HL-60 (cell line): ENCODE measurements at regions not wholly inside any gene's neighbourhood (a gene's known extent, or its start where the extent isn't known, plus 50 kb on each side); places are given as distances from the start of the nearest gene placed in this dataset.

Experiments used
- DNase-seq, 2 experiments: peaks; one replicate each; pipeline ENCODE4 v3.0.0-alpha.2; 2010 to 2020; ENCODE audit warnings: low read depth in 1 of 2, low spot score in 1 of 2
- H3K27ac ChIP-seq: fragments of 250-450 bp; sonication (Bioruptor Pico); replicated peaks from 2 replicates; pipeline ENCODE4 v1.5.1; 2020; ENCODE audit warnings: mild to moderate bottlenecking, moderate library complexity
- H3K27me3 ChIP-seq: fragments of 250-450 bp; sonication (Bioruptor Pico); 2 replicates; pipeline ENCODE4 v1.5.1; 2021; ENCODE audit warnings: mild to moderate bottlenecking, moderate library complexity; ENCODE audit not compliant: insufficient read depth, poor library complexity, severe bottlenecking
- H3K4me3 ChIP-seq: replicated peaks from 2 replicates; pipeline ENCODE4 v1.5.1; 2011; ENCODE audit warnings: mild to moderate bottlenecking, control low read depth, low read length; ENCODE audit not compliant: insufficient read depth
- CTCF ChIP-seq: IDR thresholded peaks from one replicate; pipeline ENCODE4 v1.5.1; 2011; ENCODE audit warnings: low read length, control low read depth, inconsistent platforms; ENCODE audit not compliant: insufficient read depth
- GABPA ChIP-seq: IDR thresholded peaks from 2 replicates; pipeline ENCODE4 v1.6.1; 2012; ENCODE audit warnings: low read depth
- POLR2AphosphoS5 ChIP-seq: IDR thresholded peaks from 2 replicates; pipeline ENCODE4 v1.6.1; 2012; ENCODE audit warnings: low read depth
- SPI1 ChIP-seq: IDR thresholded peaks from 2 replicates; pipeline ENCODE4 v1.6.1; 2012; ENCODE audit warnings: low read depth, mild to moderate bottlenecking, borderline replicate concordance
- TF ChIP-seq, protein P1 (sequence below): IDR thresholded peaks from 2 replicates; pipeline ENCODE4 v1.6.1; 2012; ENCODE audit warnings: low read depth; ENCODE audit not compliant: insufficient replicate concordance

- TF ChIP-seq SPI1 (no peak), POLR2AphosphoS5 (no peak), CTCF (no peak), GABPA (no peak)
- TF ChIP-seq, protein P1, sequence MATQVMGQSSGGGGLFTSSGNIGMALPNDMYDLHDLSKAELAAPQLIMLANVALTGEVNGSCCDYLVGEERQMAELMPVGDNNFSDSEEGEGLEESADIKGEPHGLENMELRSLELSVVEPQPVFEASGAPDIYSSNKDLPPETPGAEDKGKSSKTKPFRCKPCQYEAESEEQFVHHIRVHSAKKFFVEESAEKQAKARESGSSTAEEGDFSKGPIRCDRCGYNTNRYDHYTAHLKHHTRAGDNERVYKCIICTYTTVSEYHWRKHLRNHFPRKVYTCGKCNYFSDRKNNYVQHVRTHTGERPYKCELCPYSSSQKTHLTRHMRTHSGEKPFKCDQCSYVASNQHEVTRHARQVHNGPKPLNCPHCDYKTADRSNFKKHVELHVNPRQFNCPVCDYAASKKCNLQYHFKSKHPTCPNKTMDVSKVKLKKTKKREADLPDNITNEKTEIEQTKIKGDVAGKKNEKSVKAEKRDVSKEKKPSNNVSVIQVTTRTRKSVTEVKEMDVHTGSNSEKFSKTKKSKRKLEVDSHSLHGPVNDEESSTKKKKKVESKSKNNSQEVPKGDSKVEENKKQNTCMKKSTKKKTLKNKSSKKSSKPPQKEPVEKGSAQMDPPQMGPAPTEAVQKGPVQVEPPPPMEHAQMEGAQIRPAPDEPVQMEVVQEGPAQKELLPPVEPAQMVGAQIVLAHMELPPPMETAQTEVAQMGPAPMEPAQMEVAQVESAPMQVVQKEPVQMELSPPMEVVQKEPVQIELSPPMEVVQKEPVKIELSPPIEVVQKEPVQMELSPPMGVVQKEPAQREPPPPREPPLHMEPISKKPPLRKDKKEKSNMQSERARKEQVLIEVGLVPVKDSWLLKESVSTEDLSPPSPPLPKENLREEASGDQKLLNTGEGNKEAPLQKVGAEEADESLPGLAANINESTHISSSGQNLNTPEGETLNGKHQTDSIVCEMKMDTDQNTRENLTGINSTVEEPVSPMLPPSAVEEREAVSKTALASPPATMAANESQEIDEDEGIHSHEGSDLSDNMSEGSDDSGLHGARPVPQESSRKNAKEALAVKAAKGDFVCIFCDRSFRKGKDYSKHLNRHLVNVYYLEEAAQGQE = no peak
- peak in 1 of 2 experiments; percentile 33 for DNase-seq
These were observed 106.1 kb downstream of the PBDC1 start for GRCh38 chrX:76279007-76279406.

More at GRCh38 chrX:76279007-76279406, 106.1 kb downstream of the PBDC1 start:
- Histone ChIP-seq H3K4me3 (no peak overlapping the region), H3K27ac (no peak overlapping the region), H3K27me3 (no peaks in the 10 kb centered on the region)
